K562 (cell line): ENCODE measurements at regions not wholly inside any gene's neighbourhood (a gene's known extent, or its start where the extent isn't known, plus 50 kb on each side); places are given as distances from the start of the nearest gene placed in this dataset.

Experiments used
- CBX5 ChIP-seq: IDR thresholded peaks from 2 replicates; pipeline ENCODE4 v1.6.1; 2014; ENCODE audit warnings: low read depth, borderline replicate concordance
- ESRRA ChIP-seq: fragments of 450-650 bp; IDR thresholded peaks from 2 replicates; pipeline ENCODE4 v1.6.1; 2014; ENCODE audit warnings: low read depth, mild to moderate bottlenecking, moderate library complexity, borderline replicate concordance
- KLF13 ChIP-seq: fragments of 450-650 bp; IDR thresholded peaks from 2 replicates; pipeline ENCODE4 v1.6.1; 2016; ENCODE audit warnings: missing genetic modification characterization, low read depth, mild to moderate bottlenecking, missing compliant biosample characterization, moderate library complexity, borderline replicate concordance
- LCOR ChIP-seq: sonication (generic); formaldehyde crosslinking; IDR thresholded peaks from 2 replicates; pipeline ENCODE4 v1.8.0; 2022; ENCODE audit warnings: mild to moderate bottlenecking, missing genetic modification reagents
- NFRKB ChIP-seq: fragments of 450-650 bp; IDR thresholded peaks from 2 replicates; pipeline ENCODE4 v1.6.1; 2016; ENCODE audit warnings: low read depth
- WHSC1 ChIP-seq: IDR thresholded peaks from one replicate; pipeline ENCODE4 v1.6.1; 2012; ENCODE audit warnings: low read length, control low read depth, inconsistent platforms
- XRCC5 ChIP-seq: fragments of 200-400 bp; formaldehyde crosslinking; IDR thresholded peaks from 2 replicates; pipeline ENCODE4 v1.6.1; 2017; ENCODE audit warnings: low read depth, mild to moderate bottlenecking, low read length
- YY1 ChIP-seq, 3 experiments: IDR thresholded peaks; 2 replicates each; pipeline ENCODE4 v1.6.1; 2011; ENCODE audit warnings: low read length in 2 of 3, mild to moderate bottlenecking in 2 of 3, moderate library complexity in 2 of 3, borderline replicate concordance in 1 of 3, control low read depth in 1 of 3, low read depth in 1 of 3; ENCODE audit not compliant: insufficient read depth in 3 of 3, insufficient replicate concordance in 2 of 3, control insufficient read depth in 1 of 3, insufficient read length in 1 of 3; ENCODE audit errors: extremely low read depth in 1 of 3
- TF ChIP-seq, protein P1 (sequence below), 3 experiments: IDR thresholded peaks in 2 of 3; conservative IDR thresholded peaks in 1 of 3; 2 replicates each; pipeline ENCODE4 v1.5.1; 2011 to 2012; ENCODE audit warnings: low read length in 3 of 3, mild to moderate bottlenecking in 3 of 3, control low read depth in 2 of 3, improper control_type of control experiment in 1 of 3, inconsistent platforms in 1 of 3, low read depth in 1 of 3, mixed read lengths in 1 of 3, moderate library complexity in 1 of 3; ENCODE audit not compliant: insufficient read depth in 2 of 3

DNA sequence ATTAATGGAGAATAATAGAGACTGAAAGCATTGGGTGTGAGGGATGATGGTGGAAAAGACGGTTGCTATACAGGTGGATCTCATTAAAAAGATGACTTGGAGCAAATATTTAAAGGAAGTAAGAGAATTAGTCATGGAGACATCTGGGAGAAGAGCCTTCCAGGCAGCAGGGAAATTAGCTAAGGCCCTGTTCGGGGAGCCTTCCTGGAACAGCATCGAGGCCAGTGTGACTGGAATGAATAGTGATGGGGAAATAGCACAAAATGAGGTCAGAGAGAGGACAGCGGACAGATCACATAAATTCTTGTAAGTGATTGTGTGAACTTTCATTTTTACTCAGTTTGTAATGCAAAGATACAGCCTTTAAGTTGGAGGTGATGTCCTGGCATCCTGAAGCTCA lies 842.3 kb downstream of the SLC6A15 start:
- TF ChIP-seq NFRKB: no peak
- TF ChIP-seq YY1 (IDR thresholded peaks at IDR 0.05; ENCODE audit: borderline replicate concordance in 1 of 3, control insufficient read depth in 1 of 3, extremely low read depth in 1 of 3, insufficient read depth in 3 of 3, insufficient read length in 1 of 3, insufficient replicate concordance in 2 of 3, low read depth in 1 of 3, low read length in 2 of 3): no peak
- no peak for TF ChIP-seq ESRRA
- TF ChIP-seq, protein P1, sequence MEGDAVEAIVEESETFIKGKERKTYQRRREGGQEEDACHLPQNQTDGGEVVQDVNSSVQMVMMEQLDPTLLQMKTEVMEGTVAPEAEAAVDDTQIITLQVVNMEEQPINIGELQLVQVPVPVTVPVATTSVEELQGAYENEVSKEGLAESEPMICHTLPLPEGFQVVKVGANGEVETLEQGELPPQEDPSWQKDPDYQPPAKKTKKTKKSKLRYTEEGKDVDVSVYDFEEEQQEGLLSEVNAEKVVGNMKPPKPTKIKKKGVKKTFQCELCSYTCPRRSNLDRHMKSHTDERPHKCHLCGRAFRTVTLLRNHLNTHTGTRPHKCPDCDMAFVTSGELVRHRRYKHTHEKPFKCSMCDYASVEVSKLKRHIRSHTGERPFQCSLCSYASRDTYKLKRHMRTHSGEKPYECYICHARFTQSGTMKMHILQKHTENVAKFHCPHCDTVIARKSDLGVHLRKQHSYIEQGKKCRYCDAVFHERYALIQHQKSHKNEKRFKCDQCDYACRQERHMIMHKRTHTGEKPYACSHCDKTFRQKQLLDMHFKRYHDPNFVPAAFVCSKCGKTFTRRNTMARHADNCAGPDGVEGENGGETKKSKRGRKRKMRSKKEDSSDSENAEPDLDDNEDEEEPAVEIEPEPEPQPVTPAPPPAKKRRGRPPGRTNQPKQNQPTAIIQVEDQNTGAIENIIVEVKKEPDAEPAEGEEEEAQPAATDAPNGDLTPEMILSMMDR (IDR thresholded peaks at IDR 0.05 in 2 of 3, conservative IDR thresholded peaks at IDR 0.05 in 1 of 3; ENCODE audit: insufficient read depth in 2 of 3, low read depth in 1 of 3, low read length in 3 of 3): no peak
- TF ChIP-seq CBX5: no peak
- no peak for TF ChIP-seq XRCC5
- TF ChIP-seq WHSC1: no peak
- no peak for TF ChIP-seq KLF13 (tag)
- no peak for TF ChIP-seq LCOR (CRISPR knock-in tag)
